ENCODE measurements at regions not wholly inside any gene's neighbourhood (a gene's known extent, or its start where the extent isn't known, plus 50 kb on each side); places are given as distances from the start of the nearest gene placed in this dataset.

GRCh38 chr5:60497706-60498500 lies 202.1 kb downstream of the DEPDC1B start (continued):
- no peak for TF ChIP-seq ZNF423 (tag by site-specific recombination; IDR thresholded peaks at IDR 0.05)
- TF ChIP-seq, protein P1, sequence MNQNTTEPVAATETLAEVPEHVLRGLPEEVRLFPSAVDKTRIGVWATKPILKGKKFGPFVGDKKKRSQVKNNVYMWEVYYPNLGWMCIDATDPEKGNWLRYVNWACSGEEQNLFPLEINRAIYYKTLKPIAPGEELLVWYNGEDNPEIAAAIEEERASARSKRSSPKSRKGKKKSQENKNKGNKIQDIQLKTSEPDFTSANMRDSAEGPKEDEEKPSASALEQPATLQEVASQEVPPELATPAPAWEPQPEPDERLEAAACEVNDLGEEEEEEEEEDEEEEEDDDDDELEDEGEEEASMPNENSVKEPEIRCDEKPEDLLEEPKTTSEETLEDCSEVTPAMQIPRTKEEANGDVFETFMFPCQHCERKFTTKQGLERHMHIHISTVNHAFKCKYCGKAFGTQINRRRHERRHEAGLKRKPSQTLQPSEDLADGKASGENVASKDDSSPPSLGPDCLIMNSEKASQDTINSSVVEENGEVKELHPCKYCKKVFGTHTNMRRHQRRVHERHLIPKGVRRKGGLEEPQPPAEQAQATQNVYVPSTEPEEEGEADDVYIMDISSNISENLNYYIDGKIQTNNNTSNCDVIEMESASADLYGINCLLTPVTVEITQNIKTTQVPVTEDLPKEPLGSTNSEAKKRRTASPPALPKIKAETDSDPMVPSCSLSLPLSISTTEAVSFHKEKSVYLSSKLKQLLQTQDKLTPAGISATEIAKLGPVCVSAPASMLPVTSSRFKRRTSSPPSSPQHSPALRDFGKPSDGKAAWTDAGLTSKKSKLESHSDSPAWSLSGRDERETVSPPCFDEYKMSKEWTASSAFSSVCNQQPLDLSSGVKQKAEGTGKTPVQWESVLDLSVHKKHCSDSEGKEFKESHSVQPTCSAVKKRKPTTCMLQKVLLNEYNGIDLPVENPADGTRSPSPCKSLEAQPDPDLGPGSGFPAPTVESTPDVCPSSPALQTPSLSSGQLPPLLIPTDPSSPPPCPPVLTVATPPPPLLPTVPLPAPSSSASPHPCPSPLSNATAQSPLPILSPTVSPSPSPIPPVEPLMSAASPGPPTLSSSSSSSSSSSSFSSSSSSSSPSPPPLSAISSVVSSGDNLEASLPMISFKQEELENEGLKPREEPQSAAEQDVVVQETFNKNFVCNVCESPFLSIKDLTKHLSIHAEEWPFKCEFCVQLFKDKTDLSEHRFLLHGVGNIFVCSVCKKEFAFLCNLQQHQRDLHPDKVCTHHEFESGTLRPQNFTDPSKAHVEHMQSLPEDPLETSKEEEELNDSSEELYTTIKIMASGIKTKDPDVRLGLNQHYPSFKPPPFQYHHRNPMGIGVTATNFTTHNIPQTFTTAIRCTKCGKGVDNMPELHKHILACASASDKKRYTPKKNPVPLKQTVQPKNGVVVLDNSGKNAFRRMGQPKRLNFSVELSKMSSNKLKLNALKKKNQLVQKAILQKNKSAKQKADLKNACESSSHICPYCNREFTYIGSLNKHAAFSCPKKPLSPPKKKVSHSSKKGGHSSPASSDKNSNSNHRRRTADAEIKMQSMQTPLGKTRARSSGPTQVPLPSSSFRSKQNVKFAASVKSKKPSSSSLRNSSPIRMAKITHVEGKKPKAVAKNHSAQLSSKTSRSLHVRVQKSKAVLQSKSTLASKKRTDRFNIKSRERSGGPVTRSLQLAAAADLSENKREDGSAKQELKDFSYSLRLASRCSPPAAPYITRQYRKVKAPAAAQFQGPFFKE (tag by site-specific recombination; IDR thresholded peaks at IDR 0.05; ENCODE audit: borderline replicate concordance) = no peak
- TF ChIP-seq ZNF645 (tag by site-specific recombination; IDR thresholded peaks at IDR 0.05) = no peak
- TF ChIP-seq ZNF37A (tag by site-specific recombination; IDR thresholded peaks at IDR 0.05) = no peak
- no peak for TF ChIP-seq ZNF548 (tag by site-specific recombination; IDR thresholded peaks at IDR 0.05)
- no peak for TF ChIP-seq ZNF169 (tag by site-specific recombination; IDR thresholded peaks at IDR 0.05)

- Histone ChIP-seq H3K4me1 (ENCODE audit: control insufficient read depth, insufficient read depth, low read length) (no peaks in the 10 kb centered on the region), H3K27ac (ENCODE audit: extremely low read depth, low read depth, low read length) (no peak overlapping the region), H3K36me3 (ENCODE audit: control insufficient read depth in 2 of 2, insufficient read depth in 1 of 2, low read length in 2 of 2) (no peaks in the 10 kb centered on the region), H3K9me3 (ENCODE audit: control insufficient read depth, insufficient read depth, low read depth, low read length) (no peaks in the 10 kb centered on the region), H3K4me3 (ENCODE audit: low read depth, low read length) (no peak overlapping the region)
- TF ChIP-seq RBAK (tag by site-specific recombination; IDR thresholded peaks at IDR 0.05) = no peak
- no peak for TF ChIP-seq SCRT2 (tag by site-specific recombination; IDR thresholded peaks at IDR 0.05)
- TF ChIP-seq ZNF600 (tag by site-specific recombination; IDR thresholded peaks at IDR 0.05) = no peak
- no peak for TF ChIP-seq HIC1 (tag by site-specific recombination; IDR thresholded peaks at IDR 0.05)
- no peak for TF ChIP-seq SP2 (tag by site-specific recombination; IDR thresholded peaks at IDR 0.05)
- no peak for TF ChIP-seq ZXDB (tag by site-specific recombination; IDR thresholded peaks at IDR 0.05)
- TF ChIP-seq, protein P2, sequence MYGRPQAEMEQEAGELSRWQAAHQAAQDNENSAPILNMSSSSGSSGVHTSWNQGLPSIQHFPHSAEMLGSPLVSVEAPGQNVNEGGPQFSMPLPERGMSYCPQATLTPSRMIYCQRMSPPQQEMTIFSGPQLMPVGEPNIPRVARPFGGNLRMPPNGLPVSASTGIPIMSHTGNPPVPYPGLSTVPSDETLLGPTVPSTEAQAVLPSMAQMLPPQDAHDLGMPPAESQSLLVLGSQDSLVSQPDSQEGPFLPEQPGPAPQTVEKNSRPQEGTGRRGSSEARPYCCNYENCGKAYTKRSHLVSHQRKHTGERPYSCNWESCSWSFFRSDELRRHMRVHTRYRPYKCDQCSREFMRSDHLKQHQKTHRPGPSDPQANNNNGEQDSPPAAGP (tag by site-specific recombination; IDR thresholded peaks at IDR 0.05) = no peak
- no peak for TF ChIP-seq ZNF221 (tag by site-specific recombination; IDR thresholded peaks at IDR 0.05; ENCODE audit: borderline replicate concordance)
- TF ChIP-seq MZF1 (tag by site-specific recombination; IDR thresholded peaks at IDR 0.05; ENCODE audit: borderline replicate concordance) = no peak
- TF ChIP-seq TRIM28 (IDR thresholded peaks at IDR 0.05; ENCODE audit: borderline replicate concordance, low read length) = no peak
- no peak for TF ChIP-seq ZNF561 (tag by site-specific recombination; IDR thresholded peaks at IDR 0.05; ENCODE audit: borderline replicate concordance)
- TF ChIP-seq ZNF2 (tag by site-specific recombination; IDR thresholded peaks at IDR 0.05) = no peak
- no peak for TF ChIP-seq ZFP41 (tag by site-specific recombination; IDR thresholded peaks at IDR 0.05; ENCODE audit: borderline replicate concordance)
- TF ChIP-seq ZNF48 (tag by site-specific recombination; IDR thresholded peaks at IDR 0.05) = no peak
- TF ChIP-seq ZNF654 (tag by site-specific recombination; IDR thresholded peaks at IDR 0.05; ENCODE audit: low read depth) = no peak
- ChIA-PET CTCF (no interaction called here), POLR2A (no interaction called here)
Observed at GRCh38 chr5:60495644-60496520, 204.1 kb downstream of the DEPDC1B start.
